OCI-LY1 (cell line): ENCODE measurements at regions not wholly inside any gene's neighbourhood (a gene's known extent, or its start where the extent isn't known, plus 50 kb on each side); places are given as distances from the start of the nearest gene placed in this dataset.

ENCODE experiments used
- EZH2 ChIP-seq: fragments of 200-600 bp; sonication (generic), shearing (Covaris generic); IDR thresholded peaks from 2 replicates; pipeline ENCODE4 v1.8.0; 2017; ENCODE audit warnings: borderline replicate concordance, mixed run types, mild to moderate bottlenecking, antibody characterized with exemption, low read length, moderate library complexity, mixed read lengths
- TF ChIP-seq, protein P1 (sequence below): fragments of 200-600 bp; sonication (generic), shearing (Covaris generic); IDR thresholded peaks from 2 replicates; pipeline ENCODE4 v1.5.1; 2017; ENCODE audit warnings: mild to moderate bottlenecking, antibody characterized with exemption, low read length, moderate library complexity, mixed read lengths

DNA sequence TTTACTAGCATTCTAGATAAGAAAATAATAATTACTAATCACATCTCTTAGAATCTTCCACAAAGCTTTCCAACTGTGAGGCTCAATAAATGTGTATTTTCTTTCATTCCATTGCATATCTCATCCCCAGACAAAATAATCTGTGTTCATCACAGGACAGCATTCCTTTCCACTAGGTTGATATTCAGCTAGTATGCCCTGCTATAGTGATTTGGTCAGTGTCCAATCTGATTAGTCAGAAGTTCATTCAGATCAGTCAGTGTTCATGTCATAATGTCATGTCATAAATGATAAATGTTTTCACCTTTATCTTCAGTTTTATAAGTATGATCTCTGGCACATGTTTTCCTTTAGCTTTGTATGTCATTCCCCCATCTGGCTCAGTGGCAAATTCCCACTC lies 611.4 kb downstream of the KCTD8 start:
- TF ChIP-seq, protein P1, sequence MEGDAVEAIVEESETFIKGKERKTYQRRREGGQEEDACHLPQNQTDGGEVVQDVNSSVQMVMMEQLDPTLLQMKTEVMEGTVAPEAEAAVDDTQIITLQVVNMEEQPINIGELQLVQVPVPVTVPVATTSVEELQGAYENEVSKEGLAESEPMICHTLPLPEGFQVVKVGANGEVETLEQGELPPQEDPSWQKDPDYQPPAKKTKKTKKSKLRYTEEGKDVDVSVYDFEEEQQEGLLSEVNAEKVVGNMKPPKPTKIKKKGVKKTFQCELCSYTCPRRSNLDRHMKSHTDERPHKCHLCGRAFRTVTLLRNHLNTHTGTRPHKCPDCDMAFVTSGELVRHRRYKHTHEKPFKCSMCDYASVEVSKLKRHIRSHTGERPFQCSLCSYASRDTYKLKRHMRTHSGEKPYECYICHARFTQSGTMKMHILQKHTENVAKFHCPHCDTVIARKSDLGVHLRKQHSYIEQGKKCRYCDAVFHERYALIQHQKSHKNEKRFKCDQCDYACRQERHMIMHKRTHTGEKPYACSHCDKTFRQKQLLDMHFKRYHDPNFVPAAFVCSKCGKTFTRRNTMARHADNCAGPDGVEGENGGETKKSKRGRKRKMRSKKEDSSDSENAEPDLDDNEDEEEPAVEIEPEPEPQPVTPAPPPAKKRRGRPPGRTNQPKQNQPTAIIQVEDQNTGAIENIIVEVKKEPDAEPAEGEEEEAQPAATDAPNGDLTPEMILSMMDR, result no peak
- no peak for TF ChIP-seq EZH2
